GM12874 (cell line): ENCODE measurements at regions not wholly inside any gene's neighbourhood (a gene's known extent, or its start where the extent isn't known, plus 50 kb on each side); places are given as distances from the start of the nearest gene placed in this dataset.

Experiments
- CTCF ChIP-seq: IDR thresholded peaks from 2 replicates; pipeline ENCODE4 v1.5.1; 2011; ENCODE audit warnings: low read depth, mild to moderate bottlenecking, control low read depth, low read length, moderate library complexity; ENCODE audit not compliant: insufficient read depth

GRCh38 chr21:17674106-17674505, 61.4 kb upstream of the BTG3 start:
- no peak for TF ChIP-seq CTCF

- no peak for TF ChIP-seq CTCF
Measured at GRCh38 chr21:17673261-17674020, 60.7 kb upstream of the BTG3 start.

GRCh38 chr21:17671733-17672132, 59.0 kb upstream of the BTG3 start:
- TF ChIP-seq CTCF, result no peak

- no peak for TF ChIP-seq CTCF
Measured at GRCh38 chr21:17668479-17669140, 55.9 kb upstream of the BTG3 start.

GRCh38 chr21:17667256-17667655, 54.6 kb upstream of the BTG3 start:
- no peak for TF ChIP-seq CTCF
